Kidney glomerular epithelial cell (primary cell): ENCODE measurements at regions not wholly inside any gene's neighbourhood (a gene's known extent, or its start where the extent isn't known, plus 50 kb on each side); places are given as distances from the start of the nearest gene placed in this dataset.

Experiments used
- DNase-seq: peaks from one replicate; lab custom pipeline; 2025; lab: John Stamatoyannopoulos, UW

- no peak for DNase-seq
These were observed 214.4 kb upstream of the CPEB2 start for GRCh38 chr4:14787894-14788293.

DNA sequence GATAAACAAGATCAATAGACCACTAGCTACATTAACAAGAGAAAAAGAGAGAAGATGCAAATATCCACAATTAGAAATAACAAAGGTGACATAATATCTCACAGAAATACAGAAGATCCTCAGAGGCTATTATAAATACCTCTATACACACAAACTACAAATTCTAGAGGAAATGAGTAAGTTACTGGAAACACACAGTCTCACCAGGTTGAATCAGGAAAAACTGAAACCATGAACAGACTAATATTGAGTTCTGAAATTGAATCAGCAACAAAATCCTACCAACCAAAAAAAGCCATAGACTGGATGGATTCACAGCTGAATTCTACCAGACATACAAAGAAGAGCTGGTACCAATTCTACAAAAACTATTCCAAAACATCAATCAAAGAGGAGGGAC lies 211.8 kb upstream of the CPEB2 start:
- DNase-seq, result no peak

- peak; percentile 10 for DNase-seq
These were observed 209.5 kb upstream of the CPEB2 start for GRCh38 chr4:14792702-14793227.

- peak; percentile 4 for DNase-seq
These were observed 201.3 kb upstream of the CPEB2 start for GRCh38 chr4:14800977-14801376.

DNA sequence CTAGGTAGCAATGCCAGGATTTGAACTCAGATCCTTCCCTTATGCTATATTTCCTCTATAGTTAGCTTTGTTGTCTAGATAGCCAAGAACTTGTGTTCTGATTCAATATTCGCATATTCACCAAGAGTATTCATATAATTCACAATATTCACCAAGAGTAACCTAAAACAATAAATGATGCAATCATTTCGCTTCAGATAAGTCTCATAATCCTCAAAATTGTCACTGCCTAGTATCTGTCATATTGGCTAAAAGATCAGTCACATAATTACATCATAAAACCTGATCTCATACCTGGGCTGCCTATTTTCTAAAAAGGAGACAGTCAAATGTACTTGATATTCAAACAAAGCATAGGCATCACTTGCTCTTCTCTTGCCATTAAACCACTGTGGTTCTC lies 199.7 kb upstream of the CPEB2 start:
- no peak for DNase-seq

GRCh38 chr4:14807856-14808255 lies 194.4 kb upstream of the CPEB2 start:
- no peak for DNase-seq

DNA sequence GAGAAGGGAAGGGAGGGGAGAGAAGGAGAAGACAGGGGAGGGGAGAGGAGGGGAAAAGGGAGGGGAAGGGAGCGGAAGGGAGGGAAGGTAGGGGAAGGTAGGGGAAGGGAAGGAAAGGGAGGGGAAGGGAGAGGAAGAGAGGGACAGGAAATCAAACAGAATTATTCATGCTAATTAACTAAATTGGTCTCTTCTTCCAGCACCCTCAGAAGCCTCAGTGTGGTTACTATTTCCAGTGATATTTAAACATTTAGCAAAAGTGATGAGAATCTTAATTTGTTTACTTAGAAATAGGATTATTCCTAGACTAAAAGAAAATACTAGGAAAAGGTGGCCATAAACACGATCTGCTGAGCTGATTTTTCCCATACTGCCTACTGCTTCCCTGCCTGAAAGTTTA lies 193.1 kb upstream of the CPEB2 start:
- DNase-seq, result no peak

DNA sequence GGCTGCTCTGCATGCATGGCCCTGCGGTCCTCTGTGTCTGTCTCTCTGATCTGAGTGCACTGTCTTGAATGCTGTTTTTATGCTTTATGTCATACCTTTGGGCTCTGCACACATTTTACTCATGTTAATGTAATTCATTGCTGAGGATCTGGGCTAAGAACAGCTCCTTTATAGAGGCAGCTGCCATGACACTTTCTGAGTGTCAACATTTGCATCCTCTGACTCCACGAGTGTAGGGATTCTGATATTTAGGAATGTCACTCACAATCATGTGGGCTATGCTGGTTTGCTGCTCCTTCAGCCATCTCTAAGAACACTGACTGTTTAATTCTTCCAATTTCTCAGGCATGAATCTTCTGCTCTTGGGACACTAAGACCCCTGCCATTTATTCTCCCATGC lies 192.2 kb upstream of the CPEB2 start:
- DNase-seq, result no peak

GRCh38 chr4:14810568-14810967 lies 191.7 kb upstream of the CPEB2 start:
- no peak for DNase-seq

DNA sequence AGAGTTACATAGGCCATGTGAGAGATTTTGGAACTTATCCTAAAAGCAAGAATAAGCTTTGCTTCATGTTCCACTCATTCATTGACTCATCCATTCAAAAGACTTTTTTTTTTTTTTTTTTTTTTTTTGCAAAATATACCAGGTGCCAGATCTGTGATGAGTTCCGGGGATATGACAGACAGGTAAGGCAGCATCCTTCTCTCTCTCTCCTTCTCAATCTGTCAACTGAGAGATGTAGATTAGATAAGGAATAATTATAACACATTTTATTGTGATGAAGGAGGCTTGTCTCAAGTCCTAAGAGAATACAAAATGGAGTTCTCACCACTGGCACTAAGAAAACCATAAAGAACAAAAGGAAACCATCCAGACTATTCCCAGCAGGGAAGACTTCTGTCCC lies 190.2 kb upstream of the CPEB2 start:
- DNase-seq, result no peak

GRCh38 chr4:14816623-14817261 lies 185.5 kb upstream of the CPEB2 start:
- DNase-seq, result no peak

DNA sequence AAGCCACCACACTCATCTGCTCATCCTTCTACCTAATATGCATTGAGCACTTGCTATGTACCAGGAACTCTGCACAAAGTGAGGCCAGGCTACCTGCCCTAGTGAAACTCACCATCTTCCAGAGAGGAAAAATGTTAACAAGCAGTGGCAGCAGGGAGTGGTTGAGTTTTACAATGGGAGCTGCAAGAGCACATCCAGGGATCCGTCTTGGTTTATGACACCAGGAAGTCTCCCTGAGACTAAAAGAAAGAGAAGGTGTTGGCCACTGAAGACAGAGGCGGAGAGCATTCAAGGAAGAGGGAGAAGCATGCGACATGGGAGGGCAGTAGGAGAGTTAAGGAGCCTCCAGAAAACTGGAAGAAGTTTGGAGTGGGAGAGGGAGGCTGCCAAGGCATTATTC lies 178.1 kb upstream of the CPEB2 start:
- DNase-seq, result no peak

DNA sequence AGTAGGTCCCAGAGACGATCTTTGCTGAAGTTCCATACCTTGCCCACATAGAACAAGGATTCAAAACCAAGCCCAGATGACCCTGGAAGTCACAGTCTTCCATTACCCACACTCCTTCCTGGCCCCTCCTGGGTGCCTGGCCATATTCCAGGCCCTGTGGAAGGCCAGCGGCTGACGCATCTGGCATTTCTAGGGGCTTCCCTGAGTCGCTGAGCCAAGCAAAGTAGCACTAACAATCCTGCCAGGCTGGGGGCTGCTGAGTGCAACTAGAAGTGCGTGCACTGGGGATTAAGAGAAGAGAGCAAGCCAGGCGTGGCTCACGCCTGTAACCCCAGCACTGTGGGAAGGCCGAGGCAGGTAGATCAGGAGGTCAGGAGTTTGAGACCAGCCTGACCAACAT lies 175.2 kb upstream of the CPEB2 start:
- DNase-seq, result no peak

- DNase-seq, result no peak
These were observed 172.5 kb upstream of the CPEB2 start for GRCh38 chr4:14829795-14830194.

DNA sequence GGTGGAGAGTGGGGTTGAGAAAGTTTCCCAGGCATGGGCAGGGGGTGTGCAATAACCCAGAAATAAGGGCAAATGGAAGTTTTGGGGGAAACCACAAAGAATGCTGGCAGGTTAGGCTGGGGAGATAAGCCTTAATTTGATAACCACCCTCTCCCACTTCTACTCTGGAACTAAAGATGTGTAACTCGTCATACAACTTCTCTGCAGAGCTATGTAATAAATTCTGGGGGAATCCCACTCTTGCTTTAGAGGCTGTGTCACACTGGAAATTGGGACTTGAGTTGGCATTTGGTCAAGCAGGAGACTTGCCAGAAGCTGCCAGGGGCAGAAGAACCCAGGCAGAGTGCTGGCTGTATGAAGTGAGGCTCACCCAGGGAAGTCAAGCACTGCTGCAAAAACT lies 170.9 kb upstream of the CPEB2 start:
- no peak for DNase-seq

DNA sequence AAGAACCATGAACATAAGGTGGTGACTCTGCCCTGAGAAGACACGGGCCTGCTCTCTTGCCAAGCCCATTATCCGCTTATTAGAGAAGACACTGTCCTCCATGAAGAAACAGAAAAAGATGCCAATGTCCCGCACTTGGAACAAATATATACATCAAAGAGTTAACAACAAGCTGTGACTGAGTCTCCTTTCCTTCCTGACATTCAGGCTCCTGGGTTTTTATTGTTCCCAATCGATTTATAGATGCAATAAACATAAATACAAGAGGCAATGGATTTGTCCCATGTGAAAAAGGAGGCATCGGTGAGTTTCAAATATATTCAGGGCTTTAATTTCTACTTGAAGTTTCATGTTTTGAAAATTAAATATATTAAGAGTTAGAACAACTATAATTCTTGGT lies 169.2 kb upstream of the CPEB2 start:
- no peak for DNase-seq

DNA sequence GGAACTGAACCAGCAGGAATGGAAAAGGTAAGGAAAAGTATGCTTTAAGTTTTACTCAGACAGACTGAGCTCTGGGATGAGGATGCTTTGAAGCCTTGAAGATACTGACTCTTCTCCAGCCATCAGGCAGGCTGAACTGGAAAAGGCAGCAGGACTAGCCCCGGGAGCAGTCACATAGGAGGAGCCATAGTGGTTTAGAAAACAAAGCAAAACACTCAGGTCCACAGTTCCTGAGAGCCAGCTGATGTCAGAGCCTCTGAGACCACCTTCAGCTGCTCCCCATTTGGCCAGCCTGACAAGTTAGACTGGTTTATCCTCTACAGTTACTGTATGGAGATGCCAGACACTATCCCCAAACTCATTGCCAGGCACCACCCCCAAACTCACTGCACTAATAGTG lies 167.9 kb upstream of the CPEB2 start:
- no peak for DNase-seq

- no peak for DNase-seq
These were observed 167.0 kb upstream of the CPEB2 start for GRCh38 chr4:14835288-14835687.

GRCh38 chr4:14835708-14836425 lies 166.4 kb upstream of the CPEB2 start:
- no peak for DNase-seq

GRCh38 chr4:14837860-14838259 lies 164.4 kb upstream of the CPEB2 start:
- no peak for DNase-seq

- DNase-seq, result no peak
These were observed 160.2 kb upstream of the CPEB2 start for GRCh38 chr4:14841801-14842768.

DNA sequence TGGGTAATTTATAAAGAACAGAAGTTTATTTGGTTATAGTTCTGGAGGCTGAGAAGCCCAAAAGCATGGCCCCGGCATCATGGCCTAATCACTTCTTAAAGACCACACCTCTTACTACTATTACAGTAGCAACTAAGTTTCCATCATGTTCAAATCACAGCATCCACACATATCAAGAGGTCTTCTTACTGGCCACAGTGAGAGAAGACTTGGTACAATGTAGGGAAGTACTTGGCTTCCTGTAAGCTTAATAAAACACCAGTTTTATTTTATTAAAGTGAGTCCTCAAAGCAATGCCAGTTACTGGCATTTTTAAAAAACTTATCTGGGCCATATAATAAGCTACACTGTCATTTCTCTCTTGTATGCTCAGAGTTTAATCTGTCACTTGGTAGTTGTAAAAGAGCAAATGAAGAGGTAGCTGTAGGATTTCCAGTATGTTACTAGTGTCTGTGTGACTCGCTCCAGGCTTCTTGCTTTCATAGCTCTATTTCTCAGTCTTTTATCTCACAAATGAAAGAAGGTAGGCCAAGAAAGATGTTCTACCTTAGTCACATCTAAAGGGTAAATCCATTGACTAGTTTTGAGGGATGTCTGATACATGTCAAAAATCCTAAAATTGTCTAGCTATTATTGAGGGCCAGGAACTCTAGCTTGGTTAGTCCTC lies 159.2 kb upstream of the CPEB2 start:
- DNase-seq, result no peak
